GM21737 (cell line): ENCODE measurements at regions not wholly inside any gene's neighbourhood (a gene's known extent, or its start where the extent isn't known, plus 50 kb on each side); places are given as distances from the start of the nearest gene placed in this dataset.
"Not testable (repeated sequence)": the region's sequence is repeated elsewhere in the genome, so short reads cannot be mapped to it uniquely, and the experiment has no call there.

Source experiments
- ATAC-seq: cut with Tn5 transposase; IDR thresholded peaks from one replicate; pipeline ENCODE4 v1.9.1; 2021; ENCODE audit warnings: mild to moderate bottlenecking, moderate library complexity; ENCODE audit not compliant: unreplicated experiment

- no peak for ATAC-seq
These were observed 205.5 kb downstream of the NPR3 start for GRCh38 chr5:32916648-32917047.

- ATAC-seq = no peak
These were observed 217.6 kb downstream of the NPR3 start for GRCh38 chr5:32928761-32929160.

GRCh38 chr5:32931438-32931837 lies 220.3 kb downstream of the NPR3 start:
- not testable (repeated sequence) for ATAC-seq

GRCh38 chr5:32932241-32932935 lies 221.3 kb downstream of the NPR3 start:
- no peak for ATAC-seq

- ATAC-seq = no peak
These were observed 222.6 kb downstream of the NPR3 start for GRCh38 chr5:32933692-32934091.

- ATAC-seq = no peak
These were observed 223.4 kb downstream of the NPR3 start for GRCh38 chr5:32934529-32934928.

- ATAC-seq = no peak
These were observed 224.2 kb downstream of the NPR3 start for GRCh38 chr5:32935283-32935682.

GRCh38 chr5:32936329-32936728 lies 225.2 kb downstream of the NPR3 start:
- ATAC-seq = no peak

GRCh38 chr5:32942225-32942989 lies 231.3 kb downstream of the NPR3 start:
- no peak for ATAC-seq

- ATAC-seq = no peak
These were observed 238.3 kb downstream of the NPR3 start for GRCh38 chr5:32949286-32949970.

- no peak for ATAC-seq
These were observed 239.9 kb downstream of the NPR3 start for GRCh38 chr5:32951003-32951402.

- ATAC-seq = no peak
These were observed 240.8 kb downstream of the NPR3 start for GRCh38 chr5:32951878-32952277.

GRCh38 chr5:32952421-32952820 lies 241.3 kb downstream of the NPR3 start:
- ATAC-seq = not testable (repeated sequence)

GRCh38 chr5:32953694-32954093 lies 242.6 kb downstream of the NPR3 start:
- ATAC-seq = no peak

- no peak for ATAC-seq
These were observed 244.7 kb downstream of the NPR3 start for GRCh38 chr5:32955814-32956213.

- ATAC-seq = no peak
These were observed 249.4 kb downstream of the NPR3 start for GRCh38 chr5:32960340-32961058.

GRCh38 chr5:32961059-32961415 lies 249.9 kb downstream of the NPR3 start:
- no peak for ATAC-seq

- ATAC-seq = no peak
These were observed 253.1 kb downstream of the NPR3 start for GRCh38 chr5:32964261-32964660.

GRCh38 chr5:32973646-32974045 lies 262.5 kb downstream of the NPR3 start:
- ATAC-seq = no peak

- no peak for ATAC-seq
These were observed 264.7 kb downstream of the NPR3 start for GRCh38 chr5:32975656-32976375.

- ATAC-seq = no peak
These were observed 269.9 kb downstream of the NPR3 start for GRCh38 chr5:32981061-32981460.
